ENCODE measurements at regions not wholly inside any gene's neighbourhood (a gene's known extent, or its start where the extent isn't known, plus 50 kb on each side); places are given as distances from the start of the nearest gene placed in this dataset.

- Histone ChIP-seq H2BK20ac (ENCODE audit: low read depth, low read length) (no peak overlapping the region), H3K27me3 (ENCODE audit: control insufficient read depth, insufficient read depth, low read length) (no peaks in the 10 kb centered on the region), H3K4me1 (ENCODE audit: control insufficient read depth, insufficient read depth, low read length) (no peaks in the 10 kb centered on the region), H2AK9ac (replicated peaks; ENCODE audit: low read depth, low read length, poor library complexity) (no peak overlapping the region), H3K36me3 (ENCODE audit: control insufficient read depth, insufficient read depth, low read length) (no peaks in the 10 kb centered on the region), H3K56ac (ENCODE audit: extremely low read depth, insufficient read depth, low read length) (no peak overlapping the region), H2AFZ (replicated peaks; ENCODE audit: low read length, poor library complexity) (no peak overlapping the region), H3K4me2 (ENCODE audit: low read depth, low read length) (no peak overlapping the region), H3K18ac (ENCODE audit: low read depth, low read length) (no peak overlapping the region), H3K9me1 (ENCODE audit: insufficient read depth, low read length) (no peaks in the 10 kb centered on the region), H4K5ac (ENCODE audit: low read depth, low read length) (no peak overlapping the region), H4K91ac (ENCODE audit: insufficient read depth, low read depth, low read length) (no peak overlapping the region), H3K79me1 (ENCODE audit: low read depth in 1 of 2, low read length in 2 of 2) (no peaks in the 10 kb centered on the region), H2BK5ac (ENCODE audit: low read depth, low read length, poor library complexity, severe bottlenecking) (no peak overlapping the region), H3K14ac (replicated peaks; ENCODE audit: low read depth, low read length) (no peak overlapping the region), H4K8ac (ENCODE audit: low read depth in 2 of 2, low read length in 2 of 2) (no peak overlapping the region), H3K27ac (ENCODE audit: insufficient read depth, low read length) (no peak overlapping the region), H2BK15ac (ENCODE audit: low read depth, low read length) (no peak overlapping the region), H3K4ac (ENCODE audit: low read depth, low read length) (no peak overlapping the region), H3K4me3 (ENCODE audit: insufficient read depth, low read depth, low read length) (no peak overlapping the region), H2BK120ac (ENCODE audit: low read depth, low read length) (no peak overlapping the region), H3K9ac (ENCODE audit: low read depth, low read length) (no peak overlapping the region), H3K9me3 (ENCODE audit: control insufficient read depth, insufficient read depth, low read length) (peaks cover 19% of the 10 kb centered on the region), H3K23ac (ENCODE audit: low read depth, low read length) (no peak overlapping the region), H4K20me1 (ENCODE audit: insufficient read depth, low read length) (no peaks in the 10 kb centered on the region), H2AK5ac (ENCODE audit: low read depth, low read length) (no peak overlapping the region)
- intact Hi-C loops (cut with micrococcal nuclease) (no loop called here), dilution Hi-C loops (cut with HindIII; ENCODE audit: low sequenced_read_pairs, unreplicated experiment) (no loop called here), in situ Hi-C loops (cut with MboI; ENCODE audit: low sequenced_read_pairs) (no loop called here)
- 41% methylated on average over 6 of the region's 16 CpGs; no CpG with 5 or more reads in 1 of the 2 experiments for WGBS, 2 experiments (ENCODE audit: extremely low coverage in 2 of 2, insufficient read length in 1 of 2)
- BruUV-seq (replicated peaks) = no TSS peak
- TF ChIP-seq CHD1 (IDR thresholded peaks at IDR 0.05; ENCODE audit: low read depth, low read length) (no peak), USF2 (IDR thresholded peaks at IDR 0.05; ENCODE audit: low read depth, low read length) (no peak), MAZ (IDR thresholded peaks at IDR 0.05; ENCODE audit: borderline replicate concordance, low read depth, low read length) (no peak), RCOR1 (IDR thresholded peaks at IDR 0.05; ENCODE audit: insufficient replicate concordance, low read length) (no peak), NFE2L2 (IDR thresholded peaks at IDR 0.05; ENCODE audit: low read depth, low read length) (no peak), FOS (IDR thresholded peaks at IDR 0.05; ENCODE audit: low read depth, low read length) (no peak), SMC3 (IDR thresholded peaks at IDR 0.05; ENCODE audit: low read depth, low read length) (no peak), CEBPB (IDR thresholded peaks at IDR 0.05; ENCODE audit: low read depth, low read length) (no peak), MAFK (IDR thresholded peaks at IDR 0.05; ENCODE audit: low read depth, low read length) (no peak), MXI1 (IDR thresholded peaks at IDR 0.05; ENCODE audit: borderline replicate concordance, low read depth, low read length) (no peak), BHLHE40 (IDR thresholded peaks at IDR 0.05; ENCODE audit: low read depth, low read length) (no peak), RFX5 (IDR thresholded peaks at IDR 0.05; ENCODE audit: low read depth, low read length) (no peak), ELK1 (IDR thresholded peaks at IDR 0.05; ENCODE audit: borderline replicate concordance, low read depth, low read length) (no peak), CTCF (conservative IDR thresholded peaks at IDR 0.05; ENCODE audit: low read depth, low read length) (no peak), RAD21 (IDR thresholded peaks at IDR 0.05; ENCODE audit: low read length) (no peak), POLR2A (IDR thresholded peaks at IDR 0.05; ENCODE audit: low read depth, low read length) (no peak)
- ChIA-PET CTCF (no interaction called here), POLR2A (ENCODE audit: unreplicated experiment) (no interaction called here)
- ATAC-seq (ENCODE audit: low read depth) (no peak), DNase-seq (no peak)
Observed at GRCh38 chr16:5862103-5862840, 764.7 kb upstream of the EEF2KMT start.
